IgD-negative memory B cell (primary cell): ENCODE measurements at regions not wholly inside any gene's neighbourhood (a gene's known extent, or its start where the extent isn't known, plus 50 kb on each side); places are given as distances from the start of the nearest gene placed in this dataset.

Source experiments
- H3K27ac Mint-ChIP-seq, 3 donors: one replicate each; pipeline ENCODE4 v1.8.0; 2020 to 2022; ENCODE audit warnings: mild to moderate bottlenecking in 3 of 3, mixed read lengths in 3 of 3, moderate library complexity in 1 of 3
- H3K27me3 Mint-ChIP-seq: one replicate; pipeline ENCODE4 v1.8.0; 2021; ENCODE audit warnings: mixed read lengths
- H3K36me3 Mint-ChIP-seq: one replicate; pipeline ENCODE4 v1.8.0; 2020; ENCODE audit warnings: mild to moderate bottlenecking, mixed read lengths
- H3K4me1 Mint-ChIP-seq, 3 donors: one replicate each; pipeline ENCODE4 v1.8.0; 2020 to 2022; ENCODE audit warnings: mixed read lengths in 3 of 3, mild to moderate bottlenecking in 1 of 3
- H3K4me3 Mint-ChIP-seq, 4 donors: one replicate each; pipeline ENCODE4 v1.8.0; 2020 to 2022; ENCODE audit warnings: mild to moderate bottlenecking in 4 of 4, mixed read lengths in 4 of 4, moderate library complexity in 3 of 4
- H3K9me3 Mint-ChIP-seq, 3 donors: one replicate each; pipeline ENCODE4 v1.8.0; 2020 to 2021; ENCODE audit warnings: mixed read lengths in 3 of 3, mild to moderate bottlenecking in 1 of 3

- no peaks in the 10 kb centered on the region for H3K36me3 Mint-ChIP-seq
- H3K27me3 Mint-ChIP-seq, result no peaks in the 10 kb centered on the region
- peaks cover 7 to 20% (median 9%) of the 10 kb centered on the region in 3 donors for H3K9me3 Mint-ChIP-seq
- no peak overlapping the region for H3K27ac Mint-ChIP-seq
- H3K4me3 Mint-ChIP-seq, result no peak overlapping the region
- H3K4me1 Mint-ChIP-seq, result no peaks in the 10 kb centered on the region
Observed at GRCh38 chr11:37527545-37527944, 929.5 kb upstream of the RAG2 start.

DNA sequence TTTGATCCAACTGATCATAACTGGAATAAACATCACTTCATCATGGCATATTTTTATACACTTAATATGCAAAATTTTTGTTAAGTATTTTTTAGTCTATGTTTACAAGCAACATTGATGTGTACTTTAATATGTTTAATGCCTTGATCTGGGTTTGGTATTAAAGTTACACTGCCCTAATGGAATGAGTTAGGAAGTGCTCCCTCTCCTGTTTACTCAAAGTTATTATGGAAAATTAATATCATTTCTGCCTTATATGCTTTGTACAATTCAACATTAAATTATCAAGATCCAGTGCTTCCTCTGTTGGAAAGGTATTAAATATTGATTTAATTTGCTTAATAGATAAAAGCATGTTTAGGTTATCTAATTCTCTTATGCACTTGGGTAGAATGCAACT lies 927.3 kb upstream of the RAG2 start:
- no peaks in the 10 kb centered on the region for H3K4me1 Mint-ChIP-seq
- H3K9me3 Mint-ChIP-seq, result peaks cover 9 to 24% (median 11%) of the 10 kb centered on the region in 3 donors
- H3K4me3 Mint-ChIP-seq, result no peak overlapping the region
- no peaks in the 10 kb centered on the region for H3K27me3 Mint-ChIP-seq
- no peak overlapping the region for H3K27ac Mint-ChIP-seq
- no peaks in the 10 kb centered on the region for H3K36me3 Mint-ChIP-seq

GRCh38 chr11:37519781-37520180 lies 921.7 kb upstream of the RAG2 start:
- Mint-ChIP-seq H3K27ac (no peak overlapping the region), H3K27me3 (no peaks in the 10 kb centered on the region), H3K4me1 (no peaks in the 10 kb centered on the region), H3K9me3 (peaks cover 7 to 30% (median 15%) of the 10 kb centered on the region in 3 donors), H3K36me3 (peaks cover 2% of the 10 kb centered on the region), H3K4me3 (no peak overlapping the region)

DNA sequence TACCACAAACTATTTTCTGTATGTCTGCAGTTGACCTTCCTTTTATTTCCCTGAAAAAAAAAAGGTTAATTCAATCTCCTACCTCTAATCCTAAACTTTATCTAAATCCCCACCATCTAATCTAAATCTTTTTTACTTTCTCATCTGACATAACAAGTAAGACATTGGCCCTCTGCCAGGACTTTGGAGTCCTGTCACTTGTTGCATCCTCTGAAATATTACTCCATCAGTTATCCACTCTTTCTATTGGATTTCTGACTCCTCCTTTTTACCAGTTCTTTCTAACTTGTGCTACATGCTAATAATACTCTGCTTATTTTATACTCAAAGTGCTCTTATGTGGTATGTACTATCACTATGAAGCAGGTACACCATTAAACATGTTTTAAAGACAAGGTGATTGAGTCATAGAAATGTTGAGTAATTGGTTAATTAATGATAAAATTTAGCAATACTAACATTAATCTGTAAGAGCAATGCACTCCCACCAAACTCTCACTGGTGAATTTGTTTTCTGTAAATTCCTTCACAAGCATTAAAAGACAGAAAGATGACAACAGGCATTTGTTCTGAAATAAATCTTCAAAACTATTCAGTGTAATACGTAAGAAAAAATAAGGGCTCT lies 914.2 kb upstream of the RAG2 start:
- no peak overlapping the region for H3K4me3 Mint-ChIP-seq
- no peaks in the 10 kb centered on the region for H3K36me3 Mint-ChIP-seq
- H3K27ac Mint-ChIP-seq, result no peak overlapping the region
- no peaks in the 10 kb centered on the region for H3K27me3 Mint-ChIP-seq
- peaks cover 4 to 20% (median 5%) of the 10 kb centered on the region in 3 donors for H3K9me3 Mint-ChIP-seq
- no peaks in the 10 kb centered on the region for H3K4me1 Mint-ChIP-seq

DNA sequence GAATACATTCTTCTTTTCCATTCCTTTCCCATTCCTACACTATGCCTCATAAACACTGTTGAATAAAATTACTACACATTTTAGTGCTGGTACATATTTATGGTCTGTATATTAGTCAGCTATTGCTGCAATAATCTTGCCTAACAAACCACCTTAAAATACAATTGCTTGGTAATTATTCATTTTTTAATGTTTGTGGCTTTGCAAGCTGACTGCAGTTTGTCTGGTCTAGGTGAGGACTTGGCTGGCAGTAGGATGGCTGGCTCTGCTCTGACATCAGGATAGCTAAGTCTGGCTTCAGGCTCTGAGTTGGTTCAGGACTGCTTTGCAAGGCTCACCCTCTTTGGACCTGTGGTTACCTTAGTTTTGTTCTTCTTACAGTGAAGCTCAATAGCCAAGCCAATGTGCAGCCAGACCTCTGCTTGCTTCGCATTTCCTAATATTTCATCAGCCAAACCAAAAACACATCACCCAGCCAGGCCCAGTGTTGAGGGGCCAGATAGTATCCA lies 913.4 kb upstream of the RAG2 start:
- Mint-ChIP-seq H3K36me3 (no peaks in the 10 kb centered on the region), H3K27me3 (no peaks in the 10 kb centered on the region)

DNA sequence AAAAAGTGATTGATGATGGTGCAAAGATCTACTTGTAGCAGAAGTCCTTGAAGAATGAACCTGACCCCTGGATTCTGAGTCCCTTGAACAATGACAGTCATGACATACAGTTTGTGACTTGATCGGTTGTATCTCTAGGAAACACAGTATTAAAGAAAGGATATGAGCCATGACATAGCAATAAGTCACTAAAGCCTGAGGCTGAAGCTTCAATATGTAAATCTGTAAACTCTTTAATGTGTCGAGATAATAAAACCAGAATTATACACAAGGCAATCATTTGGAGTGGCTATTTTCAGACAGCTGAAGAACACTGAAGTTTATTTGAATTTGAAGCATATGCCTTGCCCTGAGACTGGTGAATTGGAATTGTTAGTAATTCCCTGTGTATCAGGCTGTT lies 911.5 kb upstream of the RAG2 start:
- Mint-ChIP-seq H3K36me3 (no peaks in the 10 kb centered on the region), H3K4me3 (no peak overlapping the region), H3K27me3 (no peaks in the 10 kb centered on the region), H3K9me3 (peaks cover 0 to 4% (median 2%) of the 10 kb centered on the region in 3 donors), H3K4me1 (no peaks in the 10 kb centered on the region), H3K27ac (no peak overlapping the region)

More for the DNA sequence above, 913.4 kb upstream of the RAG2 start:
- Mint-ChIP-seq H3K27ac (no peak overlapping the region), H3K9me3 (peaks cover 2 to 17% (median 4%) of the 10 kb centered on the region in 3 donors), H3K4me1 (no peaks in the 10 kb centered on the region), H3K4me3 (no peak overlapping the region)

GRCh38 chr11:37506531-37506930 lies 908.5 kb upstream of the RAG2 start:
- H3K9me3 Mint-ChIP-seq, result peaks cover 0 to 2% (median 1%) of the 10 kb centered on the region in 3 donors
- no peak overlapping the region for H3K27ac Mint-ChIP-seq
- no peaks in the 10 kb centered on the region for H3K27me3 Mint-ChIP-seq
- H3K36me3 Mint-ChIP-seq, result no peaks in the 10 kb centered on the region
- H3K4me3 Mint-ChIP-seq, result no peak overlapping the region
- H3K4me1 Mint-ChIP-seq, result no peaks in the 10 kb centered on the region

- Mint-ChIP-seq H3K36me3 (no peaks in the 10 kb centered on the region), H3K9me3 (peaks cover 0 to 3% (median 0%) of the 10 kb centered on the region in 3 donors), H3K4me3 (no peak overlapping the region), H3K27me3 (no peaks in the 10 kb centered on the region), H3K27ac (no peak overlapping the region), H3K4me1 (no peaks in the 10 kb centered on the region)
Observed at GRCh38 chr11:37505406-37505805, 907.4 kb upstream of the RAG2 start.

GRCh38 chr11:37504921-37505320 lies 906.9 kb upstream of the RAG2 start:
- no peak overlapping the region for H3K27ac Mint-ChIP-seq
- H3K27me3 Mint-ChIP-seq, result no peaks in the 10 kb centered on the region
- peaks cover 0 to 4% (median 0%) of the 10 kb centered on the region in 3 donors for H3K9me3 Mint-ChIP-seq
- H3K4me3 Mint-ChIP-seq, result no peak overlapping the region
- no peaks in the 10 kb centered on the region for H3K36me3 Mint-ChIP-seq
- no peaks in the 10 kb centered on the region for H3K4me1 Mint-ChIP-seq

DNA sequence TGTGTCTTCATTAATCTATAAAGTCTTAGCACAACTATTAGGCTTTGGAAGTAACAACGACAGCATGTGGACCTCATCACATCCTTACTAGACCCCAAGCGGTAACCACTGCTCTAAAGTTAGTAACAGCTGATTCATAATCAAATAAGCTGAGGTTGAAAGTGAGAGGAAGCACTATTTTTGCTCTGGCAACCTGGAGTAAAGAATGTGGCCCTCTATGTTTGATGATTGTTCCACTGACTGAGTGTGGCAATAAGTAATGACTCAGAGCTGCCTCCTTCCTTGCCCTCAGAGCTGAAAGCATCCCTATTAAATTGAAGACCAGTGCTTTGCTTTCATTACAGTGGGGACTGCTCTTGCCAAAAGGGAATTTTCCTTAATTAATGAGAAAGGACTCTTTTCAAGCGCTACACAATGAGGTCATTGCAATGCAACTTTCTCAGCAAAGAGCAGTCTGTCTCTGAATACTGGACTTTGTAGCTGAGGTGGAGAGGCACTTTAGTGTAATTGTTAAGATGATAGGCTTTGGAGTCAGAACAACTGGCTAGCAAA lies 906.1 kb upstream of the RAG2 start:
- H3K4me1 Mint-ChIP-seq, result no peaks in the 10 kb centered on the region
- H3K4me3 Mint-ChIP-seq, result peak overlapping the region in 1 of 4 donors; percentile 2
- no peak overlapping the region for H3K27ac Mint-ChIP-seq
- H3K36me3 Mint-ChIP-seq, result no peaks in the 10 kb centered on the region
- peaks cover 0 to 4% (median 0%) of the 10 kb centered on the region in 3 donors for H3K9me3 Mint-ChIP-seq
- no peaks in the 10 kb centered on the region for H3K27me3 Mint-ChIP-seq

DNA sequence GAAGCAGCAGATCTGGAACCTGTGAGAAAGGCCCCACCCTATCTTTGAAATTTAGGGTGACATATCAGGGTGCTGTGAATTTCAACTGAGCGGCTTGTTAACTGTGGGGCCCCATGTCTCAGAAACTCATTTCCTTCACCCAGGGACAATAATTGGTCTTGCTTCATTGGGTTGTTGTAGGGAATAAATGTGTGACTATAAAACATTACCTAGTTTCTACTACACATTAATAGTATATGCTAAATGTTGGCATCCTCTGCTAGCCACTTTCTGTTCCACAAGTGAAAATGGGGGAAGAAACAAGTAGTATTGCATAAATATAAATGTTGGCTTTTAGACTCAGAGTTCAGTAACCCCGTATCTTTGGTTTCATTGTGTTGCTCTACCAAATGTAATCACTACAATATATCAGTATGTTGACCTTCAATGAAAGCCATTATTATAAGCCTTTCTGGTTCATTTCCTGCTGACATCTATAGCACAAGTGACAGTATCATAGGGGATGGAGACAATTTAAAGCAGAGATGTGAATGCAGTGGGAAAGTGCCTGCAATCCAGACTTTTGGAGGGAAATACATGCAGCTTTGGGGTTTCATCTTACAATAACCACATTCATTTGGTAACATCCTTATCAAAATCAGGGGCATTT lies 905.5 kb upstream of the RAG2 start:
- H3K27ac Mint-ChIP-seq, result no peak overlapping the region
- no peaks in the 10 kb centered on the region for H3K4me1 Mint-ChIP-seq
- H3K9me3 Mint-ChIP-seq, result peaks cover 0 to 4% (median 0%) of the 10 kb centered on the region in 3 donors
- no peak overlapping the region for H3K4me3 Mint-ChIP-seq
- H3K36me3 Mint-ChIP-seq, result no peaks in the 10 kb centered on the region
- no peaks in the 10 kb centered on the region for H3K27me3 Mint-ChIP-seq

GRCh38 chr11:37502202-37502601 lies 904.2 kb upstream of the RAG2 start:
- Mint-ChIP-seq H3K9me3 (peaks cover 0 to 4% (median 0%) of the 10 kb centered on the region in 3 donors), H3K36me3 (no peaks in the 10 kb centered on the region), H3K4me1 (no peaks in the 10 kb centered on the region), H3K4me3 (no peak overlapping the region), H3K27me3 (no peaks in the 10 kb centered on the region), H3K27ac (no peak overlapping the region)

DNA sequence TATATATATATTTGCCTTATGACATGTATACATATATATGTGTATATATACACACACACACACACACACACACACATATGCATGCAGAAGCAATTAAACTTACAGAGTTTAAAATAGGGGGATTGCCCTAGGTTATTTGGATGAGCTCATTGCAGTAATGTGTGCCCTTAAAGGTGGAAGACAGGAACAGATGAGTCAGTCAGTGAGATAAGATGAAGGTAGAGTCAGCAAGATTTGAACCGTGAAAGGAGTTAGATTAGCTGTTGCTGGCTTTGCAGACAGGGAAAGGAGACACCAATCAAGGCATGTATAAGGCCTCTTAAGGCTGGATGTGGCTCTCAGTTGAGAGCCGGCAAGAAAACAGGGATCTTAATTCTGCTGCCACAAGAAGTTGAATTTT lies 902.4 kb upstream of the RAG2 start:
- Mint-ChIP-seq H3K4me1 (no peaks in the 10 kb centered on the region), H3K27me3 (no peaks in the 10 kb centered on the region), H3K36me3 (no peaks in the 10 kb centered on the region), H3K4me3 (no peak overlapping the region), H3K9me3 (peaks cover 2 to 5% (median 4%) of the 10 kb centered on the region in 3 donors), H3K27ac (no peak overlapping the region)

- Mint-ChIP-seq H3K27ac (no peak overlapping the region), H3K4me1 (no peaks in the 10 kb centered on the region), H3K4me3 (no peak overlapping the region), H3K36me3 (no peaks in the 10 kb centered on the region), H3K27me3 (no peaks in the 10 kb centered on the region), H3K9me3 (peaks cover 2 to 5% (median 3%) of the 10 kb centered on the region in 3 donors)
Observed at GRCh38 chr11:37497326-37497725, 899.3 kb upstream of the RAG2 start.

DNA sequence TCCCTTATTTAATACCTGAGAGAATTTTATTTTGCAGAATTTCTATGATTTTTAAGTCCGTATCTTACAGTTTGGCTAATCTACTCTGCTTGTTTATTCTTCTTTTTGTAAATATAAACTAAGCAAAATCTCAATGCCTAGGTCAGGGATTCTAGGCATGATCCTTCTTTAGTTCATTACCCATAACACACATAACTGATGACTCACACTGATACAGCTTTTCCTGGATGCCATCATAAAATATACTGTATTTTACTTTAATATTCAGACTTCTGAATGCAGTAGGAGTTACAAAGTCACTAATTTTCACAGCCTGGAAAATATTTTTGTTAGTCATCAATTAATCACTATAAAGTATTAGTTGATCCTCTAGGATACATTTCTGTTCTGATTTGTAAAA lies 898.2 kb upstream of the RAG2 start:
- Mint-ChIP-seq H3K36me3 (no peaks in the 10 kb centered on the region), H3K27ac (no peak overlapping the region), H3K27me3 (no peaks in the 10 kb centered on the region), H3K4me1 (no peaks in the 10 kb centered on the region), H3K9me3 (peaks cover 2 to 8% (median 3%) of the 10 kb centered on the region in 3 donors), H3K4me3 (no peak overlapping the region)

DNA sequence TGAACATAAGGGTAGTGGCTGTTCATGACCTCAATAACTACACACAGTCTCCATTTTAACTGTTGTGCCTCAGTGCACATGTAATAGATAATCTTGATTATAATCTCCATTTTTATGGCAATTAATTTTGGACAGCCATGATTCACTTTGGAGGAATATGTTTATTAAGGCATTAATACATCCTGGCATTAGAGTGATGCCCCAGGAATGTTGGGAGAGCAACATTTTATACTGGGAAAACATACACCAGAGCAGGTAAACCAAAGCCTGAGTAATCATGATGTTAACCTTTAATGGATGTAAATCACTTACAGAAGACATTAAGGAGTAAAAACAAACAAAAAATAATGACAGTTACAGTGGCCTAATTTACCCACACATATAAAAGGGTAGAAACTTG lies 886.3 kb upstream of the RAG2 start:
- Mint-ChIP-seq H3K36me3 (no peaks in the 10 kb centered on the region), H3K27ac (no peak overlapping the region), H3K4me1 (no peaks in the 10 kb centered on the region), H3K4me3 (no peak overlapping the region), H3K9me3 (peaks cover 3 to 18% (median 3%) of the 10 kb centered on the region in 3 donors), H3K27me3 (no peaks in the 10 kb centered on the region)
